ENCODE measurements at regions not wholly inside any gene's neighbourhood (a gene's known extent, or its start where the extent isn't known, plus 50 kb on each side); places are given as distances from the start of the nearest gene placed in this dataset.
A peak's percentile ranks its signal among the peaks of the same experiment; 100 is the strongest.

GRCh38 chr5:54884195-54884536, 101.2 kb downstream of the ESM1 start:
- TF ChIP-seq CTCF (optimal IDR thresholded peaks at IDR 0.05 in 1 of 3, IDR thresholded peaks at IDR 0.05 in 1 of 3, conservative IDR thresholded peaks at IDR 0.05 in 1 of 3; ENCODE audit: extremely low read depth in 1 of 3, insufficient read depth in 2 of 3, low read length in 3 of 3) (no peak), EZH2 (IDR thresholded peaks at IDR 0.05; ENCODE audit: low read length) (peak; percentile 3)

All from keratinocyte (primary cell).